ENCODE measurements at regions not wholly inside any gene's neighbourhood (a gene's known extent, or its start where the extent isn't known, plus 50 kb on each side); places are given as distances from the start of the nearest gene placed in this dataset.

DNA sequence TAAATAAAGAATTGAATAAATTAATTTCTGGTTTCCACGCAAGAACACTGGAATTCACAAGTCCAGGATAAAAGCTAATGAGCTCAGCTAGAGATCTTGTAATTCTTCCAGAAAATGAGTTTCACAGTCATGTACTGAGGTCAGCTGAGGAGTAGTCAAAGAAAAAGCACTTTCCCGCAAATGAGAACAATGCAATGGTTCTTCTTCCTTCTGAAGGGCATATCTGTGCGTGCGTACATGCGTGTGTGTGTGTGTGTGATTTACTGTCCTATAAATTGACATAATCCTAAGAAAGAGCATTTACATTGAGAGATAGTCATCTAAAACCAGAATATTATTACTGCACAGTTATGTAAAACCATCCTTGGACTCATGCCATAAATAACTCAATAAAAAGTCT lies 968.9 kb upstream of the EYS start:
- CTCF ChIA-PET = no interaction called here
- no peak overlapping the region for H2AFZ ChIP-seq (ENCODE audit: low read depth, low read length)
- TF ChIP-seq MYC (IDR thresholded peaks at IDR 0.05; ENCODE audit: low read depth, low read length) = no peak
- TF ChIP-seq CTCF (IDR thresholded peaks at IDR 0.05; ENCODE audit: extremely low read depth in 1 of 2, insufficient read depth in 1 of 2, low read depth in 1 of 2, low read length in 2 of 2) = no peak
- no peak for TF ChIP-seq POLR2A (IDR thresholded peaks at IDR 0.05; ENCODE audit: low read depth, low read length)
- no peak for TF ChIP-seq GATA2 (IDR thresholded peaks at IDR 0.05; ENCODE audit: insufficient read depth, insufficient read length, low read depth, low read length)
- no peak for TF ChIP-seq FOS (IDR thresholded peaks at IDR 0.05; ENCODE audit: borderline replicate concordance, insufficient read depth, low read length)
- TF ChIP-seq EZH2 (IDR thresholded peaks at IDR 0.05; ENCODE audit: borderline replicate concordance, low read depth, low read length, severe bottlenecking) = no peak
- TF ChIP-seq MAX (IDR thresholded peaks at IDR 0.05; ENCODE audit: insufficient read depth, insufficient read length) = no peak
- no peak for TF ChIP-seq POLR2AphosphoS5 (IDR thresholded peaks at IDR 0.05; ENCODE audit: insufficient read depth, low read depth, low read length)
- no peak for TF ChIP-seq JUN (IDR thresholded peaks at IDR 0.05; ENCODE audit: borderline replicate concordance, insufficient read depth, insufficient read length, low read depth)
- H3K27ac ChIP-seq (ENCODE audit: insufficient read depth, low read depth, low read length) = no peak overlapping the region
- DNase-seq (ENCODE audit: low read depth, low spot score) = no peak
- FAIRE-seq = no peak
- no peak overlapping the region for H3K4me2 ChIP-seq (ENCODE audit: insufficient read depth, low read length)
- no TSS peak for BruUV-seq (replicated peaks)
- no peak overlapping the region for H3K9ac ChIP-seq (replicated peaks; ENCODE audit: extremely low read depth, insufficient read depth, low read length)
- intact Hi-C loops (cut with micrococcal nuclease) (no loop called here), dilution Hi-C loops (cut with MboI; ENCODE audit: extremely low pct_ligation_motif_present, low sequenced_read_pairs) (no loop called here)
- H3K36me3 ChIP-seq (ENCODE audit: control insufficient read depth in 2 of 2, extremely low read depth in 1 of 2, insufficient read depth in 2 of 2, low read length in 2 of 2) = no peaks in the 10 kb centered on the region
- no peaks in the 10 kb centered on the region for H3K79me2 ChIP-seq (ENCODE audit: control insufficient read depth, insufficient read depth, low read length)
- POLR2A ChIA-PET = no interaction called here
- no peak overlapping the region for H3K4me3 ChIP-seq (replicated peaks in 1 of 3; ENCODE audit: insufficient read depth in 1 of 3, low read depth in 1 of 3, low read length in 3 of 3)
- peaks cover 4% of the 10 kb centered on the region for H3K9me3 ChIP-seq (replicated peaks; ENCODE audit: control insufficient read depth, insufficient read depth, low read length)
- no peaks in the 10 kb centered on the region for H3K9me1 ChIP-seq (replicated peaks; ENCODE audit: control insufficient read depth, extremely low read depth, insufficient read depth, low read length)
- no peaks in the 10 kb centered on the region for H3K27me3 ChIP-seq (ENCODE audit: control insufficient read depth in 2 of 2, insufficient read depth in 2 of 2, low read length in 2 of 2)
- no peaks in the 10 kb centered on the region for H4K20me1 ChIP-seq (replicated peaks; ENCODE audit: control insufficient read depth, extremely low read depth, insufficient read depth, low read length)
- no peaks in the 10 kb centered on the region for H3K4me1 ChIP-seq (ENCODE audit: control insufficient read depth, extremely low read depth, insufficient read depth, low read length)

Measured in endothelial cell of umbilical vein (primary cell).